ENCODE measurements at regions not wholly inside any gene's neighbourhood (a gene's known extent, or its start where the extent isn't known, plus 50 kb on each side); places are given as distances from the start of the nearest gene placed in this dataset.

DNA sequence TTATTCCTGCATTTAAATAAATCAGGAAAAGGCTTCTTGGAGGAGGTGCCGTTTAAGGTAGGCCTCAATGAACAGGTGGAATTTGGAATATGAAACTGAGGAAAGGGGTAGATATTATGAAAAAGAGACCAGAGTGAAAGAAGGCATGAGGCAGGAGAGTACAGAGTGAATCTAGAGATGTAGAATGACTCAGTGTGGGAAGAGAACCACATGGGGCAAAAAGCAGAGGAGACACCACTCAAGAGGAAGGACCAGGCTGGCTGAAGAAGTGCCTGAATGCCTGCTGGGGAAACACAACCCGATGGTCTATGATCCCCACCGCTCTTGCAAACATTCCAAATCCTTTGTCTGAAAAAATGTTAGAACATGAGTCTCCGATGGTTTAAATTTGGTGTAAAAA lies 1134.1 kb downstream of the VRK1 start:
- H3K27ac ChIP-seq (replicated peaks), result no peak overlapping the region
- TF ChIP-seq, protein P1, sequence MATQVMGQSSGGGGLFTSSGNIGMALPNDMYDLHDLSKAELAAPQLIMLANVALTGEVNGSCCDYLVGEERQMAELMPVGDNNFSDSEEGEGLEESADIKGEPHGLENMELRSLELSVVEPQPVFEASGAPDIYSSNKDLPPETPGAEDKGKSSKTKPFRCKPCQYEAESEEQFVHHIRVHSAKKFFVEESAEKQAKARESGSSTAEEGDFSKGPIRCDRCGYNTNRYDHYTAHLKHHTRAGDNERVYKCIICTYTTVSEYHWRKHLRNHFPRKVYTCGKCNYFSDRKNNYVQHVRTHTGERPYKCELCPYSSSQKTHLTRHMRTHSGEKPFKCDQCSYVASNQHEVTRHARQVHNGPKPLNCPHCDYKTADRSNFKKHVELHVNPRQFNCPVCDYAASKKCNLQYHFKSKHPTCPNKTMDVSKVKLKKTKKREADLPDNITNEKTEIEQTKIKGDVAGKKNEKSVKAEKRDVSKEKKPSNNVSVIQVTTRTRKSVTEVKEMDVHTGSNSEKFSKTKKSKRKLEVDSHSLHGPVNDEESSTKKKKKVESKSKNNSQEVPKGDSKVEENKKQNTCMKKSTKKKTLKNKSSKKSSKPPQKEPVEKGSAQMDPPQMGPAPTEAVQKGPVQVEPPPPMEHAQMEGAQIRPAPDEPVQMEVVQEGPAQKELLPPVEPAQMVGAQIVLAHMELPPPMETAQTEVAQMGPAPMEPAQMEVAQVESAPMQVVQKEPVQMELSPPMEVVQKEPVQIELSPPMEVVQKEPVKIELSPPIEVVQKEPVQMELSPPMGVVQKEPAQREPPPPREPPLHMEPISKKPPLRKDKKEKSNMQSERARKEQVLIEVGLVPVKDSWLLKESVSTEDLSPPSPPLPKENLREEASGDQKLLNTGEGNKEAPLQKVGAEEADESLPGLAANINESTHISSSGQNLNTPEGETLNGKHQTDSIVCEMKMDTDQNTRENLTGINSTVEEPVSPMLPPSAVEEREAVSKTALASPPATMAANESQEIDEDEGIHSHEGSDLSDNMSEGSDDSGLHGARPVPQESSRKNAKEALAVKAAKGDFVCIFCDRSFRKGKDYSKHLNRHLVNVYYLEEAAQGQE (IDR thresholded peaks at IDR 0.05; ENCODE audit: insufficient replicate concordance, low read depth), result no peak
- TF ChIP-seq SPI1 (IDR thresholded peaks at IDR 0.05; ENCODE audit: borderline replicate concordance, low read depth) (no peak), GABPA (IDR thresholded peaks at IDR 0.05; ENCODE audit: low read depth) (no peak), POLR2AphosphoS5 (IDR thresholded peaks at IDR 0.05; ENCODE audit: low read depth) (no peak)
- TF ChIP-seq, protein P2, sequence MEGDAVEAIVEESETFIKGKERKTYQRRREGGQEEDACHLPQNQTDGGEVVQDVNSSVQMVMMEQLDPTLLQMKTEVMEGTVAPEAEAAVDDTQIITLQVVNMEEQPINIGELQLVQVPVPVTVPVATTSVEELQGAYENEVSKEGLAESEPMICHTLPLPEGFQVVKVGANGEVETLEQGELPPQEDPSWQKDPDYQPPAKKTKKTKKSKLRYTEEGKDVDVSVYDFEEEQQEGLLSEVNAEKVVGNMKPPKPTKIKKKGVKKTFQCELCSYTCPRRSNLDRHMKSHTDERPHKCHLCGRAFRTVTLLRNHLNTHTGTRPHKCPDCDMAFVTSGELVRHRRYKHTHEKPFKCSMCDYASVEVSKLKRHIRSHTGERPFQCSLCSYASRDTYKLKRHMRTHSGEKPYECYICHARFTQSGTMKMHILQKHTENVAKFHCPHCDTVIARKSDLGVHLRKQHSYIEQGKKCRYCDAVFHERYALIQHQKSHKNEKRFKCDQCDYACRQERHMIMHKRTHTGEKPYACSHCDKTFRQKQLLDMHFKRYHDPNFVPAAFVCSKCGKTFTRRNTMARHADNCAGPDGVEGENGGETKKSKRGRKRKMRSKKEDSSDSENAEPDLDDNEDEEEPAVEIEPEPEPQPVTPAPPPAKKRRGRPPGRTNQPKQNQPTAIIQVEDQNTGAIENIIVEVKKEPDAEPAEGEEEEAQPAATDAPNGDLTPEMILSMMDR (IDR thresholded peaks at IDR 0.05; ENCODE audit: insufficient read depth, low read length), result no peak
- no peak for DNase-seq (ENCODE audit: low read depth in 1 of 2, low spot score in 1 of 2)
- H3K27me3 ChIP-seq (ENCODE audit: insufficient read depth, poor library complexity, severe bottlenecking), result no peaks in the 10 kb centered on the region
- no peak overlapping the region for H3K4me3 ChIP-seq (replicated peaks; ENCODE audit: insufficient read depth, low read length)

- no peak overlapping the region for H3K4me3 ChIP-seq (replicated peaks; ENCODE audit: insufficient read depth, low read length)
- no peaks in the 10 kb centered on the region for H3K27me3 ChIP-seq (ENCODE audit: insufficient read depth, poor library complexity, severe bottlenecking)
- DNase-seq (ENCODE audit: low read depth in 1 of 2, low spot score in 1 of 2), result no peak
- TF ChIP-seq, protein P1 (IDR thresholded peaks at IDR 0.05; ENCODE audit: insufficient replicate concordance, low read depth), result no peak
- no peak for TF ChIP-seq SPI1 (IDR thresholded peaks at IDR 0.05; ENCODE audit: borderline replicate concordance, low read depth)
- no peak for TF ChIP-seq POLR2AphosphoS5 (IDR thresholded peaks at IDR 0.05; ENCODE audit: low read depth)
- no peak for TF ChIP-seq GABPA (IDR thresholded peaks at IDR 0.05; ENCODE audit: low read depth)
- TF ChIP-seq, protein P2 (IDR thresholded peaks at IDR 0.05; ENCODE audit: insufficient read depth, low read length), result no peak
- H3K27ac ChIP-seq (replicated peaks), result no peak overlapping the region
Observed at GRCh38 chr14:97942921-97943320, 1145.7 kb downstream of the VRK1 start.

- TF ChIP-seq, protein P1 (IDR thresholded peaks at IDR 0.05; ENCODE audit: insufficient replicate concordance, low read depth), result no peak
- TF ChIP-seq POLR2AphosphoS5 (IDR thresholded peaks at IDR 0.05; ENCODE audit: low read depth) (no peak), GABPA (IDR thresholded peaks at IDR 0.05; ENCODE audit: low read depth) (no peak), SPI1 (IDR thresholded peaks at IDR 0.05; ENCODE audit: borderline replicate concordance, low read depth) (no peak)
- TF ChIP-seq, protein P2 (IDR thresholded peaks at IDR 0.05; ENCODE audit: insufficient read depth, low read length), result no peak
- Histone ChIP-seq H3K27ac (replicated peaks) (no peak overlapping the region), H3K4me3 (replicated peaks; ENCODE audit: insufficient read depth, low read length) (no peak overlapping the region), H3K27me3 (ENCODE audit: insufficient read depth, poor library complexity, severe bottlenecking) (no peaks in the 10 kb centered on the region)
- DNase-seq (ENCODE audit: low read depth in 1 of 2, low spot score in 1 of 2), result no peak
Observed at GRCh38 chr14:97943619-97944018, 1146.4 kb downstream of the VRK1 start.
